Chondrocyte (in vitro differentiated cells): ENCODE measurements at regions not wholly inside any gene's neighbourhood (a gene's known extent, or its start where the extent isn't known, plus 50 kb on each side); places are given as distances from the start of the nearest gene placed in this dataset.

Experiments used
- DNase-seq: peaks from one replicate; pipeline ENCODE4 v3.0.0; 2021; ENCODE audit warnings: mixed read lengths, low spot score
- H3K27ac Mint-ChIP-seq: one replicate; pipeline ENCODE4 v1.8.0; 2021; ENCODE audit warnings: mild to moderate bottlenecking, moderate library complexity, mixed read lengths; ENCODE audit not compliant: unreplicated experiment
- H3K27me3 Mint-ChIP-seq: 2 replicates; pipeline ENCODE4 v1.8.0; 2021; ENCODE audit warnings: low read depth, mixed read lengths
- H3K36me3 Mint-ChIP-seq: 2 replicates; pipeline ENCODE4 v1.8.0; 2021; ENCODE audit warnings: low read depth, mixed read lengths
- H3K4me1 Mint-ChIP-seq: 2 replicates; pipeline ENCODE4 v1.8.0; 2021; ENCODE audit warnings: low read depth, mild to moderate bottlenecking, mixed read lengths
- H3K4me3 Mint-ChIP-seq: one replicate; pipeline ENCODE4 v1.8.0; 2021; ENCODE audit warnings: mild to moderate bottlenecking, moderate library complexity, mixed read lengths; ENCODE audit not compliant: unreplicated experiment
- H3K9me3 Mint-ChIP-seq: 2 replicates; pipeline ENCODE4 v1.8.0; 2021; ENCODE audit warnings: low read depth, mixed read lengths
- CTCF ChIP-seq: fragments of 200-600 bp; sonication (generic); IDR thresholded peaks from 2 replicates; pipeline ENCODE4 v1.5.0; 2021; ENCODE audit warnings: antibody characterized with exemption, mild to moderate bottlenecking, moderate library complexity

- no peaks in the 10 kb centered on the region for H3K36me3 Mint-ChIP-seq
- DNase-seq, result no peak
Observed at GRCh38 chr1:37085393-37085792, 51.1 kb upstream of the GRIK3 start.

GRCh38 chr1:37089750-37090149 lies 55.4 kb upstream of the GRIK3 start:
- no peaks in the 10 kb centered on the region for H3K36me3 Mint-ChIP-seq
- H3K9me3 Mint-ChIP-seq, result no peaks in the 10 kb centered on the region
- TF ChIP-seq CTCF, result no peak
- no peak for DNase-seq
- no peaks in the 10 kb centered on the region for H3K4me1 Mint-ChIP-seq
- H3K27ac Mint-ChIP-seq, result no peak overlapping the region
- peaks cover 2% of the 10 kb centered on the region for H3K27me3 Mint-ChIP-seq
- H3K4me3 Mint-ChIP-seq, result no peak overlapping the region

More at GRCh38 chr1:37085393-37085792, 51.1 kb upstream of the GRIK3 start:
- Mint-ChIP-seq H3K4me3 (no peak overlapping the region), H3K4me1 (no peaks in the 10 kb centered on the region), H3K27me3 (peaks cover 10% of the 10 kb centered on the region), H3K9me3 (no peaks in the 10 kb centered on the region), H3K27ac (no peak overlapping the region)
- TF ChIP-seq CTCF, result no peak

GRCh38 chr1:37090671-37091070 lies 56.4 kb upstream of the GRIK3 start:
- Mint-ChIP-seq H3K27ac (no peak overlapping the region), H3K36me3 (no peaks in the 10 kb centered on the region), H3K4me1 (no peaks in the 10 kb centered on the region), H3K4me3 (no peak overlapping the region), H3K9me3 (no peaks in the 10 kb centered on the region), H3K27me3 (peaks cover 2% of the 10 kb centered on the region)
- DNase-seq, result no peak
- TF ChIP-seq CTCF, result no peak

GRCh38 chr1:37092937-37093336 lies 58.6 kb upstream of the GRIK3 start:
- H3K9me3 Mint-ChIP-seq, result peaks cover 4% of the 10 kb centered on the region
- H3K36me3 Mint-ChIP-seq, result no peaks in the 10 kb centered on the region
- H3K27me3 Mint-ChIP-seq, result no peaks in the 10 kb centered on the region
- H3K4me3 Mint-ChIP-seq, result no peak overlapping the region
- no peak for TF ChIP-seq CTCF
- no peaks in the 10 kb centered on the region for H3K4me1 Mint-ChIP-seq
- DNase-seq, result no peak
- H3K27ac Mint-ChIP-seq, result no peak overlapping the region

GRCh38 chr1:37094302-37094701 lies 60.0 kb upstream of the GRIK3 start:
- H3K4me1 Mint-ChIP-seq, result no peaks in the 10 kb centered on the region
- no peak overlapping the region for H3K4me3 Mint-ChIP-seq
- no peak for DNase-seq
- no peaks in the 10 kb centered on the region for H3K27me3 Mint-ChIP-seq
- H3K9me3 Mint-ChIP-seq, result peaks cover 4% of the 10 kb centered on the region
- no peak overlapping the region for H3K27ac Mint-ChIP-seq
- TF ChIP-seq CTCF, result no peak
- H3K36me3 Mint-ChIP-seq, result no peaks in the 10 kb centered on the region
